Astrocyte of the cerebellum (primary cell): ENCODE measurements at regions not wholly inside any gene's neighbourhood (a gene's known extent, or its start where the extent isn't known, plus 50 kb on each side); places are given as distances from the start of the nearest gene placed in this dataset.

ENCODE experiments used
- DNase-seq: peaks from one replicate; pipeline ENCODE4 v3.0.0-alpha.2; 2011; ENCODE audit warnings: low read depth
- H3K4me3 ChIP-seq: 2 replicates; pipeline ENCODE4 v1.5.1; 2011; ENCODE audit warnings: mild to moderate bottlenecking, low read depth, low read length, moderate library complexity
- CTCF ChIP-seq: IDR thresholded peaks from 2 replicates; pipeline ENCODE4 v1.5.1; 2012; ENCODE audit warnings: low read length, low read depth, moderate library complexity, mild to moderate bottlenecking; ENCODE audit errors: missing control alignments
- in situ Hi-C: cut with HindIII; loops from 2 replicates; pipeline ENCODE4 v1.10.0; 2017; ENCODE audit warnings: low sequenced_read_pairs

- no peak overlapping the region for H3K4me3 ChIP-seq
- in situ Hi-C loops: no loop called here
- TF ChIP-seq CTCF: no peak
- no peak for DNase-seq
Observed at GRCh38 chr1:5375481-5375880, 616.7 kb downstream of the NPHP4 start.

GRCh38 chr1:5374192-5374591 is 618.0 kb downstream of the NPHP4 start:
- TF ChIP-seq CTCF: no peak
- no peak for DNase-seq
- H3K4me3 ChIP-seq: no peak overlapping the region
- in situ Hi-C loops: no loop called here

GRCh38 chr1:5373281-5373680 is 618.9 kb downstream of the NPHP4 start:
- no peak for TF ChIP-seq CTCF
- in situ Hi-C loops: no loop called here
- no peak for DNase-seq
- H3K4me3 ChIP-seq: no peak overlapping the region

- H3K4me3 ChIP-seq: no peak overlapping the region
- TF ChIP-seq CTCF: no peak
- DNase-seq: no peak
- in situ Hi-C loops: no loop called here
Observed at GRCh38 chr1:5371270-5371669, 621.0 kb downstream of the NPHP4 start.

GRCh38 chr1:5370311-5370710 is 621.9 kb downstream of the NPHP4 start:
- DNase-seq: no peak
- in situ Hi-C loops: no loop called here
- no peak for TF ChIP-seq CTCF
- H3K4me3 ChIP-seq: no peak overlapping the region

- in situ Hi-C loops: no loop called here
- no peak for DNase-seq
- no peak overlapping the region for H3K4me3 ChIP-seq
- no peak for TF ChIP-seq CTCF
Observed at GRCh38 chr1:5369223-5369622, 623.0 kb downstream of the NPHP4 start.

- no peak overlapping the region for H3K4me3 ChIP-seq
- in situ Hi-C loops: no loop called here
- no peak for DNase-seq
- no peak for TF ChIP-seq CTCF
Observed at GRCh38 chr1:5368201-5368600, 624.0 kb downstream of the NPHP4 start.
